HUDEP-2 (cell line): ENCODE measurements at regions not wholly inside any gene's neighbourhood (a gene's known extent, or its start where the extent isn't known, plus 50 kb on each side); places are given as distances from the start of the nearest gene placed in this dataset.

Experiments used
- DNase-seq, 76 experiments: peaks; one replicate each; lab custom pipeline; 2025; ENCODE audit not compliant: unreplicated experiment in 76 of 76; lab: John Stamatoyannopoulos, UW

- no peak for DNase-seq
Observed at GRCh38 chr7:31398815-31399214, 58.3 kb upstream of the NEUROD6 start.

GRCh38 chr7:31407178-31407676 is 66.7 kb upstream of the NEUROD6 start:
- DNase-seq: no peak

GRCh38 chr7:31408140-31408729 is 67.7 kb upstream of the NEUROD6 start:
- DNase-seq: no peak

GRCh38 chr7:31410265-31410664 is 69.7 kb upstream of the NEUROD6 start:
- no peak for DNase-seq

GRCh38 chr7:31411416-31411815 is 70.9 kb upstream of the NEUROD6 start:
- DNase-seq: no peak

GRCh38 chr7:31413766-31414165 is 73.2 kb upstream of the NEUROD6 start:
- DNase-seq: no peak

- no peak for DNase-seq
Observed at GRCh38 chr7:31416381-31416870, 75.9 kb upstream of the NEUROD6 start.

GRCh38 chr7:31418928-31419327 is 78.4 kb upstream of the NEUROD6 start:
- DNase-seq: no peak

GRCh38 chr7:31419505-31420055 is 79.1 kb upstream of the NEUROD6 start:
- no peak for DNase-seq

GRCh38 chr7:31420948-31421347 is 80.4 kb upstream of the NEUROD6 start:
- no peak for DNase-seq

GRCh38 chr7:31421607-31422006 is 81.1 kb upstream of the NEUROD6 start:
- DNase-seq: no peak

GRCh38 chr7:31423994-31424393 is 83.5 kb upstream of the NEUROD6 start:
- no peak for DNase-seq

GRCh38 chr7:31432176-31432575 is 81.7 kb upstream of the ITPRID1 start:
- DNase-seq: no peak

GRCh38 chr7:31432836-31433340 is 81.0 kb upstream of the ITPRID1 start:
- no peak for DNase-seq

GRCh38 chr7:31437250-31437865 is 76.5 kb upstream of the ITPRID1 start:
- DNase-seq: no peak

GRCh38 chr7:31439165-31439564 is 74.7 kb upstream of the ITPRID1 start:
- no peak for DNase-seq

GRCh38 chr7:31440511-31440910 is 73.4 kb upstream of the ITPRID1 start:
- no peak for DNase-seq

- no peak for DNase-seq
Observed at GRCh38 chr7:31442626-31443025, 71.3 kb upstream of the ITPRID1 start.

- peak in 26 of 76 experiments; percentile 1 to 51 (median 18) for DNase-seq
Observed at GRCh38 chr7:31443457-31443856, 70.4 kb upstream of the ITPRID1 start.

GRCh38 chr7:31444196-31444595 is 69.7 kb upstream of the ITPRID1 start:
- no peak for DNase-seq

- DNase-seq: no peak
Observed at GRCh38 chr7:31445686-31446355, 68.1 kb upstream of the ITPRID1 start.
